CD4-positive, CD25-positive, alpha-beta regulatory T cell (primary cell): ENCODE measurements at regions not wholly inside any gene's neighbourhood (a gene's known extent, or its start where the extent isn't known, plus 50 kb on each side); places are given as distances from the start of the nearest gene placed in this dataset.
"Not testable (repeated sequence)": the region's sequence is repeated elsewhere in the genome, so short reads cannot be mapped to it uniquely, and the experiment has no call there.

ENCODE experiments used
- ATAC-seq, 2 donors: fragments of 150-1000 bp; cut with Tn5 transposase; one replicate each; pipeline ENCODE4 v1.10.0; 2021; ENCODE audit warnings: low read depth in 2 of 2, moderate number of reproducible peaks in 2 of 2, moderate library complexity in 1 of 2
- DNase-seq, 3 donors: peaks; one replicate each; pipeline versions ENCODE4 v3.0.0 to v3.0.0-alpha.2; 2012 to 2022; ENCODE audit warnings: mixed read lengths in 1 of 3
- H3K27ac ChIP-seq: one replicate; pipeline ENCODE4 v1.7.0; 2013; ENCODE audit warnings: mild to moderate bottlenecking, low read length; ENCODE audit not compliant: insufficient read depth, poor library complexity, severe bottlenecking
- H3K27me3 ChIP-seq: one replicate; pipeline ENCODE4 v1.7.0; 2013; ENCODE audit warnings: low read length; ENCODE audit not compliant: control insufficient read depth, insufficient read depth
- H3K36me3 ChIP-seq: one replicate; pipeline ENCODE4 v1.7.0; 2013; ENCODE audit warnings: mild to moderate bottlenecking, low read length, moderate library complexity; ENCODE audit not compliant: control insufficient read depth, insufficient read depth
- H3K4me1 ChIP-seq: 2 replicates; pipeline ENCODE4 v1.7.0; 2013; ENCODE audit warnings: mild to moderate bottlenecking, low read length; ENCODE audit not compliant: insufficient read depth, control insufficient read depth, poor library complexity, severe bottlenecking
- H3K4me3 ChIP-seq: one replicate; pipeline ENCODE4 v1.7.0; 2013; ENCODE audit warnings: low read depth, mild to moderate bottlenecking, low read length, moderate library complexity
- H3K9me3 ChIP-seq, 2 experiments: 1 replicate in 1 of 2; 2 replicates in 1 of 2; pipeline ENCODE4 v1.7.0; 2013; ENCODE audit warnings: low read length in 2 of 2, mild to moderate bottlenecking in 1 of 2, moderate library complexity in 1 of 2; ENCODE audit not compliant: control insufficient read depth in 2 of 2
- H3K27ac Mint-ChIP-seq, 3 donors: one replicate each; pipeline ENCODE4 v1.8.0; 2020 to 2022; ENCODE audit warnings: mild to moderate bottlenecking in 3 of 3, mixed read lengths in 3 of 3, moderate library complexity in 2 of 3
- H3K27me3 Mint-ChIP-seq: one replicate; pipeline ENCODE4 v1.8.0; 2022; ENCODE audit warnings: mild to moderate bottlenecking, mixed read lengths
- H3K36me3 Mint-ChIP-seq: one replicate; pipeline ENCODE4 v1.8.0; 2020; ENCODE audit warnings: mixed read lengths
- H3K4me1 Mint-ChIP-seq, 4 donors: one replicate each; pipeline ENCODE4 v1.8.0; 2020 to 2022; ENCODE audit warnings: mixed read lengths in 4 of 4, mild to moderate bottlenecking in 1 of 4
- H3K4me3 Mint-ChIP-seq, 4 donors: one replicate each; pipeline ENCODE4 v1.8.0; 2020 to 2022; ENCODE audit warnings: mild to moderate bottlenecking in 4 of 4, mixed read lengths in 4 of 4, moderate library complexity in 3 of 4
- H3K9me3 Mint-ChIP-seq, 7 donors: one replicate each; pipeline ENCODE4 v1.8.0; 2020 to 2022; ENCODE audit warnings: mixed read lengths in 7 of 7, mild to moderate bottlenecking in 3 of 7, moderate library complexity in 2 of 7

- ATAC-seq, H3K27ac Mint-ChIP-seq, H3K4me3 Mint-ChIP-seq, H3K36me3 ChIP-seq, H3K4me3 ChIP-seq, H3K4me1 ChIP-seq, H3K9me3 Mint-ChIP-seq, H3K27ac ChIP-seq, H3K9me3 ChIP-seq, H3K36me3 Mint-ChIP-seq, H3K27me3 Mint-ChIP-seq, H3K27me3 ChIP-seq, DNase-seq, H3K4me1 Mint-ChIP-seq: not testable (repeated sequence)
Observed at GRCh38 chr6:58097251-58097650, 779.8 kb downstream of the PRIM2 start.

GRCh38 chr6:58113960-58114359 lies 796.5 kb downstream of the PRIM2 start:
- H3K27me3 Mint-ChIP-seq, result no peaks in the 10 kb centered on the region
- no peak overlapping the region for H3K4me3 Mint-ChIP-seq
- H3K9me3 Mint-ChIP-seq, result peaks cover 0 to 9% (median 0%) of the 10 kb centered on the region in 7 donors
- Histone ChIP-seq H3K9me3 (no peaks in the 10 kb centered on the region), H3K4me3 (no peak overlapping the region), H3K36me3 (no peaks in the 10 kb centered on the region), H3K27ac (no peak overlapping the region), H3K27me3 (no peaks in the 10 kb centered on the region), H3K4me1 (no peaks in the 10 kb centered on the region)
- ATAC-seq (no peak), DNase-seq (no peak)
- H3K36me3 Mint-ChIP-seq, result no peaks in the 10 kb centered on the region
- H3K27ac Mint-ChIP-seq, result no peak overlapping the region
- H3K4me1 Mint-ChIP-seq, result no peaks in the 10 kb centered on the region

- H3K27me3 ChIP-seq, H3K27ac Mint-ChIP-seq, H3K27ac ChIP-seq, ATAC-seq, H3K36me3 ChIP-seq, H3K4me1 Mint-ChIP-seq, H3K9me3 Mint-ChIP-seq, H3K9me3 ChIP-seq, H3K4me1 ChIP-seq, DNase-seq, H3K4me3 ChIP-seq, H3K27me3 Mint-ChIP-seq, H3K36me3 Mint-ChIP-seq, H3K4me3 Mint-ChIP-seq: not testable (repeated sequence)
Observed at GRCh38 chr6:58117162-58117561, 799.7 kb downstream of the PRIM2 start.

- not testable (repeated sequence) for H3K4me3 ChIP-seq, H3K27ac ChIP-seq, DNase-seq, H3K27me3 ChIP-seq, H3K4me3 Mint-ChIP-seq, H3K27ac Mint-ChIP-seq, ATAC-seq, H3K27me3 Mint-ChIP-seq, H3K4me1 Mint-ChIP-seq, H3K36me3 Mint-ChIP-seq, H3K9me3 ChIP-seq, H3K9me3 Mint-ChIP-seq, H3K36me3 ChIP-seq, H3K4me1 ChIP-seq
Observed at GRCh38 chr6:58121616-58122015, 804.2 kb downstream of the PRIM2 start.

- H3K9me3 Mint-ChIP-seq, H3K27me3 ChIP-seq, H3K36me3 ChIP-seq, H3K27ac ChIP-seq, H3K4me1 ChIP-seq, H3K4me3 Mint-ChIP-seq, DNase-seq, ATAC-seq, H3K27me3 Mint-ChIP-seq, H3K9me3 ChIP-seq, H3K4me3 ChIP-seq, H3K36me3 Mint-ChIP-seq, H3K27ac Mint-ChIP-seq, H3K4me1 Mint-ChIP-seq: not testable (repeated sequence)
Observed at GRCh38 chr6:58123770-58124169, 806.3 kb downstream of the PRIM2 start.

GRCh38 chr6:58128549-58128948 lies 811.1 kb downstream of the PRIM2 start:
- not testable (repeated sequence) for ATAC-seq, H3K27me3 Mint-ChIP-seq, H3K27ac ChIP-seq, H3K27me3 ChIP-seq, H3K9me3 ChIP-seq, H3K27ac Mint-ChIP-seq, H3K36me3 Mint-ChIP-seq, H3K4me1 ChIP-seq, H3K4me3 ChIP-seq, H3K36me3 ChIP-seq, DNase-seq, H3K4me1 Mint-ChIP-seq, H3K4me3 Mint-ChIP-seq
- peaks cover 1 to 19% (median 7%) of the 10 kb centered on the region in 7 donors for H3K9me3 Mint-ChIP-seq

GRCh38 chr6:58129098-58129497 lies 811.7 kb downstream of the PRIM2 start:
- H3K4me1 ChIP-seq, H3K27me3 Mint-ChIP-seq, H3K27ac ChIP-seq, H3K36me3 Mint-ChIP-seq, H3K9me3 ChIP-seq, ATAC-seq, H3K27ac Mint-ChIP-seq, H3K4me1 Mint-ChIP-seq, H3K4me3 Mint-ChIP-seq, DNase-seq, H3K27me3 ChIP-seq, H3K36me3 ChIP-seq, H3K4me3 ChIP-seq: not testable (repeated sequence)
- peaks cover 1 to 19% (median 7%) of the 10 kb centered on the region in 7 donors for H3K9me3 Mint-ChIP-seq

GRCh38 chr6:58139746-58140145 lies 822.3 kb downstream of the PRIM2 start:
- not testable (repeated sequence) for H3K4me3 Mint-ChIP-seq, ATAC-seq, H3K4me1 Mint-ChIP-seq

More at GRCh38 chr6:58139746-58140145, 822.3 kb downstream of the PRIM2 start:
- not testable (repeated sequence) for H3K4me3 ChIP-seq, DNase-seq, H3K27ac ChIP-seq, H3K36me3 ChIP-seq, H3K27ac Mint-ChIP-seq, H3K4me1 ChIP-seq, H3K9me3 Mint-ChIP-seq, H3K27me3 Mint-ChIP-seq, H3K9me3 ChIP-seq, H3K36me3 Mint-ChIP-seq, H3K27me3 ChIP-seq
